ENCODE measurements at regions not wholly inside any gene's neighbourhood (a gene's known extent, or its start where the extent isn't known, plus 50 kb on each side); places are given as distances from the start of the nearest gene placed in this dataset.

DNA sequence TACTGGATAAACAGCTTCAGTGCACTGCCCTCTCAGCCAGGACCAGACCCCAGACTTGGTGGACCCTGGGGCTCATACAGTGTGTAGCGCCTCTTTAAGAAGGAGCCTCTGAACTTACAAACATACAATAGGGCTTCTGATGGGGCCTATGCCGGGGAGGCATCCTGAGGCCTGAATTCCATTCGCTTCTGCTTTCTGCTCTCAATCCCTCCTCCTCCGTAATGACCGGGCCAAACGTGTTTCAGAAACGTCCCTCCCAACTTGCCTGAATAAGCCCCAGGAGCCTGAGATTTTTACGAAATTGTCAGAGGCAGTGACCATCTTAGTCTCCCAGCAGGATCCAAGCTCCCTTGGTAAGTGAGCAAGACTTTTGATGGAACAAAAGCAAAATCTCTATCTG, 128.1 kb upstream of the BOD1 start:
- DNase-seq: no peak

GRCh38 chr5:173745123-173745522, 128.7 kb upstream of the BOD1 start:
- DNase-seq: no peak

DNA sequence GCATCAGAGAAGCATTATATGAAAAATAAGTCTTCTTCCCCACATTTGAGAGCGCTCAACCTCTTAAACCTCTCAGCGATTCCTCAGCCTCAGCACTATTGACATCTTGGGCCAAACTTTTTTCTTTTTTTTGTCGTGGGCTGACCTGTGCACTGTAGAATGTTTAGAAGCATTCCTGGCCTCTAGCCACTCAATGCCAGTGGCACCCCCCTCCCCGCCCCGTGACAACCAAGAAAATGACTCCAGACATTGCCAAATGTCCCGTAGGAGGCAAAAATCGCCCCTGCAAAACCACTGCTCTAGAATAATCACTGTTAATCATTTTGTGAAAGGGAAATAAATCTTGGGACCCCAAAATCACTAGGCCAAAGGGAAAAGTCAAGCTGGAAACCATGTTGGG, 129.1 kb upstream of the BOD1 start:
- no peak for DNase-seq

GRCh38 chr5:173746047-173746646, 129.7 kb upstream of the BOD1 start:
- DNase-seq: no peak

DNA sequence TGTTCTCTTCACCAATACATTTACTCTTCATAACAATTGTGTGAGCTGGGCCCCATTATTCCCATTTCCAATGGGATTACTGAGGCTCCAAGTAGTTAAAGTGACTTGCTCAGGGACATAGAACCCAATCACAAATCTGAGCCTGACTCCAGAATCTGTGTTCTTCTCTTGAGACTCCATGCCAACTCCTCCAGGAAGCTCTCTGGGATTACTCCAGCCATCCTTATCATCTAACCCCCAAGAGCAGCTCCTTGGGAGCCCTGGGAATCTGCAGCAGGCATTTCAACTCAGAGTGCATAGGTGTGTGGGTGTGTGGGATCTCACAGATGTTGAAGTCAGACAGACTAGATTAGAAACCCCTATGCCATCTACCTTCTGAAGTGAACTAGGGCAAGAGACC, 131.4 kb upstream of the BOD1 start:
- DNase-seq: no peak

- no peak for DNase-seq
These were observed 134.3 kb upstream of the BOD1 start for GRCh38 chr5:173750538-173751265.

DNA sequence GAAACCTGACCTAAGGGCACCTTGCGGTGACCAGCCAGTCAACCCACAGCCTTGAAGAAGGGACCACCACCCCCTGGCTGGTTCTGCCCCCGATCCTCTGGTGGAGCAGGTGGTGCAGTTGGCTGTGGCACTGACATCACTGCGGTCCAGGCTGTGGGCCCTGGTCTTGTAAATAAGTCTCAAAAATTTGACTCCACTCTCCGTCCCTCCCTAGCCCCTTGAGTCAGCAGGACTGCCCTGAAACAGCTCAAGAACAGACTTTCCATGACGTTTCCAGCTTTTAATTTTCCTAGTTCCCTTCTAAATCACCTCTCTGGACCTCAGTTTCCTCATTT, 134.8 kb upstream of the BOD1 start:
- DNase-seq: no peak

DNA sequence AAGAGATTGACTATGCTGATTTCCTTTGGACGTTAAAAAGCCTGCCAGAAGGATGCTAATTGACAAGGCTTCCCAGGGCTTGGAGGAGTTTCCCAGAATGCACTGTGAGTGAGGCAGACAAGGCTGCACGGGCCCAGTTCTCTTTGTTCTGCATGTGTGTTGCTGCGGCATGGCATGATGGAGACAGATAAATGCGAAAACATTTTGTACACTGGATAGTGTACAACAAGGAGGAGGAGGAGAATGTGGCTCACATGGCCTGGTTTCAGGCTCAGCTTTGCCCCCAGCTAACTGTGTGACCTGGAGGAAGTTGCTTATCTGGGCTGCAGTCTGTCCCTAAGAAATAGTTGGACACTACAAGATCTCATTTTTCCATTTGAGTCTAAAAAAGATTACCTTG, 135.5 kb upstream of the CPEB4 start:
- no peak for DNase-seq

GRCh38 chr5:173753307-173754168, 134.6 kb upstream of the CPEB4 start:
- no peak for DNase-seq

DNA sequence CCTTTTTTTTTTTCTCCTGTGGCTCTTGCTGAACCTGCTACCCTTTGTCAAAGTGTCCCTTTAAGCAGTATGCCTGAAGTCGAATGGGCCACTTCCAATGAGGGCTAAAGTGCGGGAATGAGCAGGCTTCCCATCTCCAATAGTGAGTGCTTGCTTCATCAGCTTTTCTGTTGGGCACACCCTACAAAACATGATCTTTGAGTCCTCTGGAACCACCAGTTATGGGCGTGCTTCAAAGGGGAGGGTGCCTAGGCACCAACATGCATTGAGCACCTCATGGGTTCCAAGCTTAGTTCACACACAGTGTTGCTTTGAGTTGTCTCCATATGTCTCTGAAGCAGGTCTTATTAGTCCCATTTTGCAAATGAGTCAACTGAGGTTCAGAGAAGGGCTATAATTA, 132.8 kb upstream of the CPEB4 start:
- no peak for DNase-seq

DNA sequence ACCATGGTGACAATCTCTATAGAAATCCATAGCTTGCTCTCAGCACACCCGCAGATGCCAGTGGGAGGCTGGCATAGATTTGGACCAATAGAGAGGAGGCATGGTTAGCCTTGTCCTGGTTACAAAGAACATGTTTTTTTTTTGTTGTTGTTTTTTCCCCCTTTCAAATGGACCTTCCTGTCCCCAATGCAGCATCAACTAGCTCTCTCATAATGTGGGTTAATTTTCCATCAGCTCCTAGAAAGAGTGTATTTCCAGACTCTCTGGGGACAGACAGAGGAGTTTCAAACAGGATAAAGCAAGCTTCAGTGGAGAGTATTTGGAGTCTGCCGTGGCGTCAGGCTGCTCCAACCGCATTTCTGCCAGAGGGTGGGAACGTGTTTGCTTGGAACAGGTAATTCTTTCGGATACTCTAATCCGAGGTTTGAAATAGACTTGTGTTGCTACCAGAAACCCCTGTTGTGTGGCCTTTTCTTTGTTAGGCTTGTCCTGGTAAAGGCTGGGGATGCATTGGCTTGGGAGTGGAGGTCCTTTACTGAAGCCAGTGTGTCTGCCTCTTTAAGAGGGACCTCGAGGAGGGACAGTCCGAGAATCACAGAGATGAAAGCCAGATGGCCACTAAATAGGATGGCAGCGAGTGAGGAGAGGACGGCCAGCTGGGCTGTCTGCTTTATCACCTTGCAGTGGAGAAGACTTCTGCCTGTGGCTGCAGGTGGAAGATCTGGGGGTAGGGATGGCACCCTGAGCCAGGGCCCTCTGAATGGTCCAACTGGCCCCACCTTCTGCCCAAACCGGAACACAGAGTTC, 130.5 kb upstream of the CPEB4 start:
- DNase-seq: no peak

DNA sequence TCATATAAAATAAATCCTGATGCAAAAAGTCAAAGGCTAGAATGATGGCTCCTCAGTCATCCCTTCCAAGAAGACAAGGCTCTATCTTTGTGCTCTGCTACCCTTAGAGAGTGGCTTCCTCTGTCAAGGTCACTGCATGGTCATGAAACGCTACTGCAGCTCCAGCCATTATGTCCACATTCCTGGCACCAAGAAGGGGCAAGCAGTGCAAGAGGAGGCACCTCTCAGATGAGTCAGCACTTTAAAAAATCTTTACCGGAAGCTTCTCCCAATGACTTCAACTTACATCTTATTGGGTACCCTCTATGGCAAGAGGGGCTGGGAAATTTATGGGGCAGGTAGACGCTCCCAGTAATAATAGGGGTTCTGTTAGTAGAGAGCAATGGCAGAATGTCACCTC, 129.5 kb upstream of the CPEB4 start:
- DNase-seq: no peak

- DNase-seq: no peak
These were observed 128.5 kb upstream of the CPEB4 start for GRCh38 chr5:173759691-173760090.

DNA sequence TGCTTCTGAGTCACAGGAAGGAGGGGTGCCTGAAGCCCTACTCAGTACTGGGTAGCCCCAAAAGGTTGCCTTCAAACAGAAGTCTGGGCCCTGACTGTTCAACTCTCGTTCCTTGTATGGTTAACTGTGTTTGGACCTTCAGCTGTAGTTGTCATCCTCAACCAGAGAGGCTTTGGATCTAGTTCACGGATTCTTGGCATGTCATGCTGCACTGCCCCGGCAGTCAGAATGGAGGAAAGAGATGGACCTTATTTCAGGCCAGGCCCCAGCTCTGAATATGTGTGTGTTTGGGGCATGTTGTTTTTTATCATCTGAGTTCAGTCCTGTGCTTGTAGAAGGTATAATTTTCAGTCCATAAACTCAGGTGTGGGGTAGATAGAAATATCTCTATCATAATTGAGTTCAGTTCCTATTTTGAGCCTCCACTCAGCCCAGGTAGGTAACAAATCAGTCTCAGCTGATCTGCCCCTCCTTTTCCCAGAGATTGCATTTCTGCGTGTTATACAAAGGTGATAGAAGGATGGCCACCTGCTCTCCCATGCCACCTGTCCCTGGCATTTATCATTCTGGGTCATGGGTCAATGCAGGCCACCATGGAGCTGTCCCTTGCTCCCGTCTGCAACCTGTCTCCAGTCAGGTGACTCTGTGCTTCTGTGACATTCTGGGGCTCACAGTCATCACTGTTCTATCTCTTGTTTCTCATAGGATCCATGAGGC, 127.5 kb upstream of the CPEB4 start:
- no peak for DNase-seq

GRCh38 chr5:173761178-173761513, 127.0 kb upstream of the CPEB4 start:
- DNase-seq: no peak

DNA sequence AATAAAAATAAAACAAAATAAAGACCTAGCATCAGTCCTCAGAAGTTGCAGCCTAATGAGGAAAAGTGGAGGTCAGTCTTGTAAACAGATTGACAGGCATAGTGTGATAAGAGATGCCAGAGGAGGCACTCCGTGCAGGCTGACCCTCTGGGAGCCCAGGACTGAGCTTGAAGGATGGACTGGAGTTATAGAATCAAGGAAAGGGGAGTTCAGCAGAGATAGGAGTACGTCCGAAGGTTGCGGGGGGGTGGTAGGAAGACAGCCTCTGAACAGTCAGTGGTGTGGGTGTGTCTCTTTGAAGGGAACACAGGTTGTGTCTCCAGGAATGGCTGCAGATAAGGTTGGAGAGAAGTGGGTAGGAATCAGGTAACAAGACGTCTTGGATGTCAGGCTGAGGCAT, 126.1 kb upstream of the CPEB4 start:
- DNase-seq: no peak

DNA sequence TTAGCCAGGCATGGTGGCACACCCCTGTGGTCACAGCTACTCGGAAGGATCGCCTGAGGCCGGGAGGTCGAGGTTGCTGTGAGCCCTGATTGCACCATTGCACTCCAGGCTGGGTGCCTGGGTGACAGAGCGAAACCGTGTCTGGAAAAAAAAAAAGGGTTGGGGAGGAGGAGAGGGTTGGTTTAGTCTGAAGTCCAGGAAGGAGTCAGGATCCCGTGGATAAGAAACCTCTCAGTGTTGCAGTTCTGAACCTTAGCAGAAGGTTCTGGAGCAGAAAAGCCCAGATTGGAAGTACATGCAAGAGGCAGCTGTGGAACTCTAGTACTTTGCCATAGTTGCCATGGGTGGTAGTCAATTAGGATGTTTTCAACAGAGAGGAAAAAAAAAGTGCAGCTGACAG, 125.2 kb upstream of the CPEB4 start:
- no peak for DNase-seq

DNA sequence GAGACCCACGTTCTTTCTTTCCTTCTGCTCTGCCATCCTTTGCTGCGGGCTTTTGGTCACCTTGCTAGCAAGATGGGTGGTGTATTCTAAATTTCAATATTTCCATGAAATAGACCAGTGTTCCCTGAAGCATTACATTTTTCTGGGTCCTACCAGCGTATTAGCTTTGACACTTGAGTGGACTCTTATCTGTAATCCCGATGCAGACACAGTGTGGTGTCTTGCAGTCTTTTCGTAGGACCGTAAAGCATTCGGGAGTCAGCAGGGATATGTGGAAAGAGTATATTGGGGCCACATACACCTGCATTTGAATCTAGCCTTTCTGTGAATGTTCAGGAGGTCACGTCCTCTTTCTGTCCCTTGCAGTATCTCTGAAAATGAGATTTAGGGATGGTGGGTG, 124.7 kb upstream of the CPEB4 start:
- no peak for DNase-seq

- DNase-seq: no peak
These were observed 123.7 kb upstream of the CPEB4 start for GRCh38 chr5:173764332-173765028.

DNA sequence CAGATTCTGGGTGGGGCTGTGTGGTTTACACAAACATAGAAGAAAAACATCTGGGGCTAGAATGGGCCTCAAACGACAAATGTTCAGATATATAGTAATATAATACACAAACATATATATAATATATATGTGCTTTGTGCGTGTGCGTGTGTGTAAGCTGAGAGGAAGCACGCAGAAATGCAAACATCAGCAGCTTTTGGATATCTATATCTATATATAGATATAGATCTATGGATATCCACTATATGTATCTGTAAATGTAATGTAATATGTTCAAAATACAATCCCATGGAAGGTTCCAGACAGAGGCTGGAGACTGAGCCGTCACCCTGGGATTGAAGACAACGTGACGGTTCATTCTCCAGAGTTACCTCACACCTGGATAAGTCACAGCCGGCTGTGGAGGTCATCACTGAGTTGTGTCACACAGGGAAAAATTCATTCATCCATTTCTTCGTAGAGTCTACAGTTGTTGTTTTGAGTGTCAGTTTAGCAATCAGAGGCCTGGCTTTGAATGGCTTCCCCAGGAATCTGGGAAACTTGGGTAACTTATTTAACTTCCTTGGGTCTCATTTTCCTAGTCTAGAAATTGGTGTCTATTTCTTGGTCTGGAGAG, 123.0 kb upstream of the CPEB4 start:
- DNase-seq: no peak

DNA sequence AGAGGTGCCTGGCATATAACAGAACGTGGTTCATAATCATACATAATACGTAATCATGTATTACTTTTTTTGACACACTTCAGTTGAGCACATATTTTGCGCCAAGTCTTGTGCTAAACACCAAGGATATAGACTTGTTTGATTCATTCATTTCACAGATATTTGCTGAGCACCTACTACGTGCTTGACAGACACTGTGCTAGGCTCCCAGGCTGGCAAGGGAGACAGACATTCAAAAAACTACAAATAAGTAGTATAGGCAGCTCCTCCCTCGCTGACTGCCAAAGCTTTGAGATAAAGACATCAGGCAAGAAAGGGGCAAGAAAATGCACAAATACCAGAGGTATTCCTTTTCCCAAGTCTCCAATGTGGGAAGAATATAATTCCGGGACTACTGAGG, 122.5 kb upstream of the CPEB4 start:
- DNase-seq: no peak
